GM18858 (cell line): ENCODE measurements at regions not wholly inside any gene's neighbourhood (a gene's known extent, or its start where the extent isn't known, plus 50 kb on each side); places are given as distances from the start of the nearest gene placed in this dataset.
A peak's percentile ranks its signal among the peaks of the same experiment; 100 is the strongest.

ENCODE experiments used
- ATAC-seq: cut with Tn5 transposase; IDR thresholded peaks from one replicate; pipeline ENCODE4 v1.9.1; 2021; ENCODE audit not compliant: unreplicated experiment

- no peak for ATAC-seq
These were observed 186.2 kb downstream of the CD47 start for GRCh38 chr3:107904536-107905066.

- no peak for ATAC-seq
These were observed 190.7 kb downstream of the CD47 start for GRCh38 chr3:107899990-107900651.

- ATAC-seq: no peak
These were observed 193.3 kb downstream of the CD47 start for GRCh38 chr3:107897471-107898061.

- no peak for ATAC-seq
These were observed 195.8 kb downstream of the CD47 start for GRCh38 chr3:107894998-107895397.

GRCh38 chr3:107892955-107893624, 197.7 kb downstream of the CD47 start:
- no peak for ATAC-seq

- no peak for ATAC-seq
These were observed 205.9 kb downstream of the CD47 start for GRCh38 chr3:107884719-107885460.

GRCh38 chr3:107884028-107884427, 206.8 kb downstream of the CD47 start:
- ATAC-seq: no peak

GRCh38 chr3:107882881-107883280, 207.9 kb downstream of the CD47 start:
- ATAC-seq: no peak

GRCh38 chr3:107882261-107882660, 208.6 kb downstream of the CD47 start:
- ATAC-seq: no peak

GRCh38 chr3:107881509-107881908, 209.3 kb downstream of the CD47 start:
- ATAC-seq: no peak

- ATAC-seq: no peak
These were observed 210.1 kb downstream of the CD47 start for GRCh38 chr3:107880702-107881101.

GRCh38 chr3:107877936-107878335, 212.9 kb downstream of the CD47 start:
- no peak for ATAC-seq

GRCh38 chr3:107870943-107871638, 219.7 kb downstream of the CD47 start:
- no peak for ATAC-seq

- no peak for ATAC-seq
These were observed 220.7 kb downstream of the CD47 start for GRCh38 chr3:107870096-107870495.

- ATAC-seq: no peak
These were observed 222.4 kb downstream of the CD47 start for GRCh38 chr3:107868449-107868848.

GRCh38 chr3:107861904-107862303, 228.9 kb downstream of the CD47 start:
- peak; percentile 97 for ATAC-seq

GRCh38 chr3:107861422-107861821, 229.4 kb downstream of the CD47 start:
- no peak for ATAC-seq
